ENCODE measurements at regions not wholly inside any gene's neighbourhood (a gene's known extent, or its start where the extent isn't known, plus 50 kb on each side); places are given as distances from the start of the nearest gene placed in this dataset.

GRCh38 chr9:32172256-32172655, 212.2 kb upstream of the ACO1 start:
- TF ChIP-seq CTCF (IDR thresholded peaks at IDR 0.05) (no peak), POLR2AphosphoS5 (IDR thresholded peaks at IDR 0.05) (no peak)

All from esophagus muscularis mucosa (tissue), 3 donors.